ENCODE measurements at regions not wholly inside any gene's neighbourhood (a gene's known extent, or its start where the extent isn't known, plus 50 kb on each side); places are given as distances from the start of the nearest gene placed in this dataset.

- 43% methylated on average over 7 of the region's 7 CpGs for WGBS
- intact Hi-C loops (cut with DNase I): no loop called here
- no peaks in the 10 kb centered on the region for H3K36me3 ChIP-seq
- H3K4me3 ChIP-seq: no peak overlapping the region
- DNase-seq (ENCODE audit: low spot score): no peak
- TF ChIP-seq CTCF (IDR thresholded peaks at IDR 0.05) (no peak), POLR2A (IDR thresholded peaks at IDR 0.05) (no peak), POLR2AphosphoS5 (IDR thresholded peaks at IDR 0.05) (no peak)
- no peaks in the 10 kb centered on the region for H3K9me3 ChIP-seq
- no peaks in the 10 kb centered on the region for H3K4me1 ChIP-seq (replicated peaks)
- H3K27ac ChIP-seq: no peak overlapping the region
- H3K27me3 ChIP-seq (replicated peaks; ENCODE audit: insufficient read depth): no peaks in the 10 kb centered on the region
Observed at GRCh38 chr5:32507738-32508434, 63.3 kb upstream of the ZFR start.

GRCh38 chr5:32506799-32507198 lies 62.3 kb upstream of the ZFR start:
- H3K9me3 ChIP-seq: no peaks in the 10 kb centered on the region
- no peak overlapping the region for H3K27ac ChIP-seq
- no peaks in the 10 kb centered on the region for H3K4me1 ChIP-seq (replicated peaks)
- H3K4me3 ChIP-seq: no peak overlapping the region
- WGBS: 37% methylated on average over 1 of the region's 1 CpG
- H3K27me3 ChIP-seq (replicated peaks; ENCODE audit: insufficient read depth): no peaks in the 10 kb centered on the region
- TF ChIP-seq POLR2AphosphoS5 (IDR thresholded peaks at IDR 0.05): no peak
- no peak for TF ChIP-seq CTCF (IDR thresholded peaks at IDR 0.05)
- H3K36me3 ChIP-seq: no peaks in the 10 kb centered on the region
- intact Hi-C loops (cut with DNase I): no loop called here
- no peak for DNase-seq (ENCODE audit: low spot score)

- H3K9me3 ChIP-seq: no peaks in the 10 kb centered on the region
- TF ChIP-seq CTCF (IDR thresholded peaks at IDR 0.05) (no peak), POLR2A (IDR thresholded peaks at IDR 0.05) (no peak), POLR2AphosphoS5 (IDR thresholded peaks at IDR 0.05) (no peak)
- no peaks in the 10 kb centered on the region for H3K27me3 ChIP-seq (replicated peaks; ENCODE audit: insufficient read depth)
- DNase-seq (ENCODE audit: low spot score): no peak
- 17% methylated on average over 3 of the region's 3 CpGs for WGBS
- no peaks in the 10 kb centered on the region for H3K36me3 ChIP-seq
- intact Hi-C loops (cut with DNase I): no loop called here
- no peak overlapping the region for H3K4me3 ChIP-seq
- no peaks in the 10 kb centered on the region for H3K4me1 ChIP-seq (replicated peaks)
- no peak overlapping the region for H3K27ac ChIP-seq
Observed at GRCh38 chr5:32506201-32506661, 61.7 kb upstream of the ZFR start.

- DNase-seq (ENCODE audit: low spot score): no peak
- 13% methylated on average over 2 of the region's 2 CpGs for WGBS
- H3K27me3 ChIP-seq (replicated peaks; ENCODE audit: insufficient read depth): no peaks in the 10 kb centered on the region
Observed at GRCh38 chr5:32505756-32506155, 61.2 kb upstream of the ZFR start.

More at GRCh38 chr5:32505756-32506155, 61.2 kb upstream of the ZFR start:
- H3K4me3 ChIP-seq: no peak overlapping the region
- H3K9me3 ChIP-seq: no peaks in the 10 kb centered on the region
- no peaks in the 10 kb centered on the region for H3K4me1 ChIP-seq (replicated peaks)
- intact Hi-C loops (cut with DNase I): no loop called here
- H3K36me3 ChIP-seq: no peaks in the 10 kb centered on the region
- no peak for TF ChIP-seq CTCF (IDR thresholded peaks at IDR 0.05)
- TF ChIP-seq POLR2AphosphoS5 (IDR thresholded peaks at IDR 0.05): no peak
- TF ChIP-seq POLR2A (IDR thresholded peaks at IDR 0.05): no peak
- no peak overlapping the region for H3K27ac ChIP-seq
